ENCODE measurements at regions not wholly inside any gene's neighbourhood (a gene's known extent, or its start where the extent isn't known, plus 50 kb on each side); places are given as distances from the start of the nearest gene placed in this dataset.

DNA sequence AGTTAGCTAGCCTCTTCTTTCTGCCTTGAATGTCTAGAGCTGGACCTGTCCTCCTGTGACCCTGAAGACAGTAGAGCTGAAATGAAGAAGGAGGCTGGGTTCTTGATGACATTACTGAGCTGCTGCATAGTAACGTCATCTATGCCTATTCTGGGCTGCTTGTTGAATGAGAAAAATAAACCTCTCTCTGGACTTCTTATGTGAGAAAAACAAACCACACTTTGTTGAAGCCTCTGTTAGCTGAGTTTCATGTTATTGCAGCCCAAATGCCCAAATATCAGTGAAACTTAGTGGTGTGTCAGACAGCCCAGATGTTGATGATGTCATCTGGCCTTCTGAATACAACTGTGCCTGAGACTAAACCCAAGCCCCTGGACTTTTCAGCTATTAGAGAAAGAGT is 67.0 kb upstream of the MAX start:
- Histone ChIP-seq H3K4me1 (ENCODE audit: control insufficient read depth in 1 of 2, insufficient read depth in 2 of 2, low read depth in 1 of 2, low read length in 1 of 2) (peaks cover 2 to 10% of the 10 kb centered on the region in 2 experiments; a peak in 2 of 4 replicates), H3K4me2 (no peak overlapping the region), H3K4me3 (ENCODE audit: low read depth in 2 of 2, low read length in 1 of 2) (no peak overlapping the region), H3K36me3 (replicated peaks in 1 of 2; ENCODE audit: control insufficient read depth in 1 of 2, insufficient read depth in 2 of 2, low read length in 1 of 2) (no peaks in the 10 kb centered on the region), H3F3A (replicated peaks; ENCODE audit: insufficient read depth) (peaks cover 5% of the 10 kb centered on the region), H3K9ac (no peak overlapping the region), H3K9me2 (no peaks in the 10 kb centered on the region), H4K20me1 (ENCODE audit: insufficient read depth) (no peaks in the 10 kb centered on the region), H3K27me3 (ENCODE audit: insufficient read depth) (no peaks in the 10 kb centered on the region), H3K79me2 (ENCODE audit: insufficient read depth) (no peaks in the 10 kb centered on the region), H3K27ac (ENCODE audit: low read depth in 2 of 2, low read length in 1 of 2) (peak overlapping the region in 1 of 2 experiments; percentile 91; a peak in 1 of 4 replicates), H2AFZ (ENCODE audit: low read depth) (no peak overlapping the region), H3K9me3 (no peaks in the 10 kb centered on the region)
- ChIA-PET CTCF (interaction anchor here (0.5 to 5.1 kb wide), 8 partner anchors 9 to 791 kb away, joined by 3 to 30 read pairs (median 5); partner anchors contain the start of gene FUT8), POLR2A (interaction anchor here (0.8 to 1.1 kb wide), 2 partner anchors 114 to 243 kb away, joined by 3 read pairs; partner anchors contain the start of gene FUT8)
- TF ChIP-seq SMC3 (IDR thresholded peaks at IDR 0.05; ENCODE audit: low read depth, low read length) = no peak
- TF ChIP-seq RCOR1 (IDR thresholded peaks at IDR 0.05; ENCODE audit: low read length) = no peak
- no peak for TF ChIP-seq POLR2AphosphoS5 (IDR thresholded peaks at IDR 0.05; ENCODE audit: low read depth, low read length)
- no peak for TF ChIP-seq FOSL2 (IDR thresholded peaks at IDR 0.05; ENCODE audit: borderline replicate concordance, low read depth)
- TF ChIP-seq, protein P1, sequence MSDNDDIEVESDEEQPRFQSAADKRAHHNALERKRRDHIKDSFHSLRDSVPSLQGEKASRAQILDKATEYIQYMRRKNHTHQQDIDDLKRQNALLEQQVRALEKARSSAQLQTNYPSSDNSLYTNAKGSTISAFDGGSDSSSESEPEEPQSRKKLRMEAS (IDR thresholded peaks at IDR 0.05; ENCODE audit: low read depth) = no peak
- no peak for TF ChIP-seq TEAD4 (IDR thresholded peaks at IDR 0.05; ENCODE audit: borderline replicate concordance, insufficient read depth)
- TF ChIP-seq, protein P2, sequence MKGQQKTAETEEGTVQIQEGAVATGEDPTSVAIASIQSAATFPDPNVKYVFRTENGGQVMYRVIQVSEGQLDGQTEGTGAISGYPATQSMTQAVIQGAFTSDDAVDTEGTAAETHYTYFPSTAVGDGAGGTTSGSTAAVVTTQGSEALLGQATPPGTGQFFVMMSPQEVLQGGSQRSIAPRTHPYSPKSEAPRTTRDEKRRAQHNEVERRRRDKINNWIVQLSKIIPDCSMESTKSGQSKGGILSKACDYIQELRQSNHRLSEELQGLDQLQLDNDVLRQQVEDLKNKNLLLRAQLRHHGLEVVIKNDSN (IDR thresholded peaks at IDR 0.05; ENCODE audit: borderline replicate concordance, low read depth) = no peak
- no peak for TF ChIP-seq EP300 (IDR thresholded peaks at IDR 0.05; ENCODE audit: borderline replicate concordance in 1 of 2, low read depth in 1 of 2, low read length in 1 of 2)
- TF ChIP-seq, protein P3, sequence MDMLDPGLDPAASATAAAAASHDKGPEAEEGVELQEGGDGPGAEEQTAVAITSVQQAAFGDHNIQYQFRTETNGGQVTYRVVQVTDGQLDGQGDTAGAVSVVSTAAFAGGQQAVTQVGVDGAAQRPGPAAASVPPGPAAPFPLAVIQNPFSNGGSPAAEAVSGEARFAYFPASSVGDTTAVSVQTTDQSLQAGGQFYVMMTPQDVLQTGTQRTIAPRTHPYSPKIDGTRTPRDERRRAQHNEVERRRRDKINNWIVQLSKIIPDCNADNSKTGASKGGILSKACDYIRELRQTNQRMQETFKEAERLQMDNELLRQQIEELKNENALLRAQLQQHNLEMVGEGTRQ (IDR thresholded peaks at IDR 0.05; ENCODE audit: borderline replicate concordance, low read depth, low read length) = no peak
- TF ChIP-seq, protein P4, sequence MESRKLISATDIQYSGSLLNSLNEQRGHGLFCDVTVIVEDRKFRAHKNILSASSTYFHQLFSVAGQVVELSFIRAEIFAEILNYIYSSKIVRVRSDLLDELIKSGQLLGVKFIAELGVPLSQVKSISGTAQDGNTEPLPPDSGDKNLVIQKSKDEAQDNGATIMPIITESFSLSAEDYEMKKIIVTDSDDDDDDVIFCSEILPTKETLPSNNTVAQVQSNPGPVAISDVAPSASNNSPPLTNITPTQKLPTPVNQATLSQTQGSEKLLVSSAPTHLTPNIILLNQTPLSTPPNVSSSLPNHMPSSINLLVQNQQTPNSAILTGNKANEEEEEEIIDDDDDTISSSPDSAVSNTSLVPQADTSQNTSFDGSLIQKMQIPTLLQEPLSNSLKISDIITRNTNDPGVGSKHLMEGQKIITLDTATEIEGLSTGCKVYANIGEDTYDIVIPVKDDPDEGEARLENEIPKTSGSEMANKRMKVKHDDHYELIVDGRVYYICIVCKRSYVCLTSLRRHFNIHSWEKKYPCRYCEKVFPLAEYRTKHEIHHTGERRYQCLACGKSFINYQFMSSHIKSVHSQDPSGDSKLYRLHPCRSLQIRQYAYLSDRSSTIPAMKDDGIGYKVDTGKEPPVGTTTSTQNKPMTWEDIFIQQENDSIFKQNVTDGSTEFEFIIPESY (IDR thresholded peaks at IDR 0.05; ENCODE audit: borderline replicate concordance, low read depth) = no peak
- WGBS (ENCODE audit: low lambda C conversion rate) = 93% methylated on average over 1 of the region's 1 CpG
- no peak for DNase-seq

DNA sequence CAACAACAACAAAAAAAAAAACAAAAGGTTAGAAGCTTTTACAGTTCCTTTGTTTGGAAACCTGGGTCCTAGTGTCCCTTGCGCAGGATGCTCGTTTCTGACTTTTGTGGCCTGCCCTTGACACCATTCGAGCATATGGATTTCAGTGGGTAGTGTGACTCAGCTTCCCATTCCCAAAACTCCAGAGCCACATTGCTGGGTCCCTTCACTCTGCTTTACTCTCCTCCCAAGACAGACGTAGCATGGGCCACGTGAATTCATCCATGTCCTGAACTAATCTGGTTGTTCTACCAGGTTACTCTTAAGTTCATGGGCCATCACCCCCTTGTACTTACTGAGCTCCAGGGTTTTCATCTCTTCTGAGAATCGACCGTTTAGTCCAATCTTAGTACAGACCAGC is 68.0 kb upstream of the MAX start:
- CTCF ChIA-PET = interaction anchor here (1.2 to 5.1 kb wide), 4 partner anchors 173 to 654 kb away, joined by 3 to 30 read pairs (median 7); partner anchors contain the start of gene FUT8
- 53% methylated on average over 7 of the region's 7 CpGs for WGBS (ENCODE audit: low lambda C conversion rate)
- peak; percentile 26 for DNase-seq
- H3K27ac ChIP-seq (ENCODE audit: low read depth in 2 of 2, low read length in 1 of 2) = peak overlapping the region; percentile 74 to 91; a peak in 3 of 4 replicates
- peaks cover 5% of the 10 kb centered on the region for H3F3A ChIP-seq (replicated peaks; ENCODE audit: insufficient read depth)
- H3K79me2 ChIP-seq (ENCODE audit: insufficient read depth) = no peaks in the 10 kb centered on the region
- TF ChIP-seq, protein P3 (IDR thresholded peaks at IDR 0.05; ENCODE audit: borderline replicate concordance, low read depth, low read length) = no peak
- TF ChIP-seq TCF12 (IDR thresholded peaks at IDR 0.05) (no peak), RCOR1 (IDR thresholded peaks at IDR 0.05; ENCODE audit: low read length) (no peak), JUND (IDR thresholded peaks at IDR 0.05) (no peak), NRF1 (IDR thresholded peaks at IDR 0.05; ENCODE audit: low read depth, low read length) (no peak), SMC3 (IDR thresholded peaks at IDR 0.05; ENCODE audit: low read depth, low read length) (no peak)
- H3K27me3 ChIP-seq (ENCODE audit: insufficient read depth) = no peaks in the 10 kb centered on the region
- H3K36me3 ChIP-seq (replicated peaks in 1 of 2; ENCODE audit: control insufficient read depth in 1 of 2, insufficient read depth in 2 of 2, low read length in 1 of 2) = no peaks in the 10 kb centered on the region
- peak overlapping the region; percentile 32 to 47; a peak in 3 of 4 replicates for H3K4me3 ChIP-seq (ENCODE audit: low read depth in 2 of 2, low read length in 1 of 2)
- peaks cover 2 to 10% of the 10 kb centered on the region in 2 experiments; a peak in 2 of 4 replicates for H3K4me1 ChIP-seq (ENCODE audit: control insufficient read depth in 1 of 2, insufficient read depth in 2 of 2, low read depth in 1 of 2, low read length in 1 of 2)
- H3K9me3 ChIP-seq = no peaks in the 10 kb centered on the region
- peak overlapping the region; percentile 82 for H2AFZ ChIP-seq (ENCODE audit: low read depth)
- no peaks in the 10 kb centered on the region for H3K9me2 ChIP-seq
- H3K4me2 ChIP-seq = peak overlapping the region; percentile 68
- POLR2A ChIA-PET = no interaction called here
- peak overlapping the region; percentile 59 for H3K9ac ChIP-seq
- no peaks in the 10 kb centered on the region for H4K20me1 ChIP-seq (ENCODE audit: insufficient read depth)

All from SK-N-SH (cell line).